ENCODE measurements at regions not wholly inside any gene's neighbourhood (a gene's known extent, or its start where the extent isn't known, plus 50 kb on each side); places are given as distances from the start of the nearest gene placed in this dataset.

DNA sequence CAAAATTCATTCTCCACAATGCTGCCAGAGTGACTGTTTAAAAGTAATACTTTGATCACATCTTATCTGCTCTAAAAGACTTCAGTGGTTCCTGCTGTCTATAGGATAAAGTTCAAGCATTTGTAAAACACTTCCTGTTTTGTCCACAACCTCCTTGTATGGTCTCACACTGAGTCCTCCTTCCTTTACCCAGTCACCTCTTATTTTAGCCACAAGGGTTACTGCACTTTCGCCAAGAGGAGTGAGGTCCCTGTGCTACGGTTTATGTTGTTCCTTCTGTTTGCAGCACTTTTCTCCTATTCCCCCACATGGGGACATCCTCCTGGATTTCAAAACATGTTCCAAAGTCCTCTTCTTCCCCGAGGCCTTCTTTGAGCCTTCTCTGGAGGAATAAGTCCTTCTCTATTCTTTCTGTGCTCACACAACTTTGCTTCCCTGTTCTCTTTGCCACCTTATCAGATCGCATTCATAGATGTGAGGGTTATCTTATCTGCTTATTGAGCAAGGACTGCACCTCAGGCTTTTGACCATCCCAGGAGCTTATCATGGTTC is 112.2 kb upstream of the NABP1 start:
- DNase-seq, result no peak

DNA sequence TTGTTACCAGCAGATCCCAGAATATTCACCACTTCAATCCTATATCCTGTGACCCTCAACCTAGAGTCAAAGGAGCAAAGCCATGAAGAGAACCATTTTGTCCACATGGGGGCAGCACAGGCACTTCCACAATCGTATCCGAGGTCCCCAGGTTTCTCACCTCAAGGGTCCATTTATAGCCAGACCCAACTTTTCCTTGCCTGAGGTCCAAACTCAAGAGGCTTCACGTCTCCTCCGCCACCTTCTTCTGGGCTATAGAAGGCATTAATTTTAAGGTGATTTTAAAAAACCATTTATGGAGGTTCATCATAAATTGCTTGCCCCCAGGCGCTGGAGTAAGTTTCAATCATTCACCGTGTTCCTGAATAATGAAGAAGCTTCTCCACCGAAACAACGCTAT is 111.6 kb upstream of the NABP1 start:
- DNase-seq, result peak; percentile 71

DNA sequence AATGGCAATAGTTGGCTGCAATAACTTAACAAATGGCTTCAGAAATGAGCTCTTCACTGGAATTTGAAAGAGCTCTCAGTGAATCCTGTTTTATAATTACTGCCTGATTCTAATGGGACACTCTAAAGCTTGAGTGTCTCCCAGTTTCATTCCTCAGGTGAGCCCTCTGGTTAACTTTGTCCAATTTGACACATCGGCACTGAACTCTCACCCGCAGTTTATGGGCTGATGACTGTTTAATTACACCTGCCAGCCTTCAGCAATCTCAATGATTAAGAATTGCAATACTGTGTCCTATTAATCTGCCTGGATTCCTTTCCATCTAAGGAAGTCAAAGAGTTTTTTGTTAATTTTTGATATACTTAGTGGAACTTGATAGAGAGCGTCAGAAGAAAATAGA is 110.7 kb upstream of the NABP1 start:
- no peak for DNase-seq

DNA sequence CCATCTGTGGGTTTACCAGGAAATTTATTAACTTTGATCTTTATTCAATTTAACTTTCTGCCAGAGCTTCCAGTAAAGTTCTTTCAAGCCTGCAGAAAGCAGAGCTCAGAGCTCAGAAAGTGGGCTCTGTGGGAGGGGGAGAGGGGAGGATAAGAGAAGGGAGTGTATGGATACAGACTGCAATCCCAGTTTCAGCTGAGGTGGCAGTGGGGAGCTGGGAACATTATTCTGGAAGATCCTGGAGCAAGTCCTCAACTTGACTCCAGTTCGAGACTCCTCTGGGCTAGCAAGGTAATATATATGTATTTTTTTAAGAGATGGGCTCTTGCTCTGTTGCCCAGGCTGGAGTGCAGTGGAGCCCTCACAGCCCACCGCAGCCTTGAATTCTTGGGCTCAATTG is 108.9 kb upstream of the NABP1 start:
- no peak for DNase-seq

DNA sequence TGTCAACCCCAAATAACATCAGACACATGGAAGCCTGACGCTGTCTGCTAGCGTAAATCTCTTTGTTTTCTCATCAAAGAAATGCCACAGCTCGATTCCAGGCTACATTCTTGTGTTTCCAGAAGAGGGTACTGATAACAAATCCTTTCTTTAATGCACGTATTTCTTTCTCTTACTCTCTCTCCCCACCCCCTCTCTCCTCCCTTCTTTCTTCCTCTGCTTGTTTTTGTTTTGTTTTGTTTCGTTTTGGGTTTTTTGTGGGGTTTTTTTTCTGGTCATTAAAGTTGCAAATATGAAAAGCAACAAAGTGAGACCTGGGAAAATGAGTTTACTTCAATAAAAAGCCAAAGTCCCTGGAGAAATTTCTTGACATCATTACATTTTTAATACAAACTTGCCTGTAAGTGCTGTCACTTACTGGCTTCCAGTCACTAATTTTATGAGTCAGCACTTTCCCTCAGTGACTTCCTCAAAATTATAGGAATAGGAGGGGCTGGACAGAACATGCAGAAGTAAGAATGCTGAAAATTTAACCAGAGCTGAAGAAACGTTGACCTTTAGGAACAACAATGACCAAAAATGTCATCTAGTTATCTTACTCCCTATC is 106.7 kb upstream of the NABP1 start:
- no peak for DNase-seq

DNA sequence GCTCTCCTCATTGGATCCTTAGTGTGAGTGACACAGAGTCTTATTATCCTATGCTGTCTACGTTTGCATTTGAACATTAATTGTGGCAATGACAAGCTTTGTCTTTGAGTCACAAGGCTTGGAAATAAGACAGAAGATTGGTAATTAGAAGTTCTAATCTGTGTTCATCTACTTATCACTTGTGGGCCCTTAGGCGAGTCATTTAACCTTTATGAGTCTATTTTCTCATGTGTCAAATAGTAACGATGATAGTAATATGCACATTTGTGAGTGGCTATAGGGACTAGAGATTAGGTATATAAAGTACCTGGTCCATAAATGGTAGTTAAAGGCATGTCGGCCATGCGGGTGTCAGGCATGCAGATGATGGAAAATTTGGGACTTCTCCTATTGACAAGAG is 105.6 kb upstream of the NABP1 start:
- no peak for DNase-seq

DNA sequence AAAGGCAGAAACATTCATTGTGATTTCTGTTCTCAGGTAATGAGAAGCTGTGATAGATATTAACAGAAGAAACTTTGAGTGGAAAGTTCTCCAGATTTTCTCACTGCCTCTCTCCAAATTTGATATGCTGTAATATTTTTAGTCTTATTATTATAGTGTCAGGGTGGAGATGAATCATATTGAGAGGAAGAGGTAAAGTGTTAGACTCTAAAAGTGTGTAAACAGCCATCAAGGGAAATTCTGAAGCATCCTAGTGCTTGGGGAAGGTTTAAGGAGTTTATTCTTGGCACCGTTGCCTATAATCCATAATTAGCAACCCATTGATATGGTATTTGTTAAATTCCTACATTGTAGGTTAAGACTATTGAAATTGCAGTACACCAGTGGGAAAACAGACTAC is 104.7 kb upstream of the NABP1 start:
- DNase-seq, result no peak

DNA sequence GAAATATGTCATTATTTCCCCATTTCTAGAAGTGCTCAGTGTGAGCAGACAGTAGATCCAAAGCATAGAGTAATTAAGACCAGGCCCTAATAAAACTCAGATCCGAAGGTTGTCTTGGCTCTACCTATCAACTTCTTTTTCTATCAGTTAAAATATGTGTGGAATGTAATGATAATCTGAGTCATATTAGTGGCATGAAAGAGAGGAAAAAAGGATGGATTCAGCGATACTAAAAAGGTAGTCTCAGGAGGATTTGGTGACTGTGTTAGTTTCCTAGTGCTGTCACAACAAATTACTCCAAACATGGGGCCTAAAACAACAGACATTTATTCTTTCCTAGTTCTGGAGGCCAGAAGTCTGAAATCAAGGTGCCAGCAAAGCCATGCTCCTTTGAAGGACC is 103.7 kb upstream of the NABP1 start:
- no peak for DNase-seq

DNA sequence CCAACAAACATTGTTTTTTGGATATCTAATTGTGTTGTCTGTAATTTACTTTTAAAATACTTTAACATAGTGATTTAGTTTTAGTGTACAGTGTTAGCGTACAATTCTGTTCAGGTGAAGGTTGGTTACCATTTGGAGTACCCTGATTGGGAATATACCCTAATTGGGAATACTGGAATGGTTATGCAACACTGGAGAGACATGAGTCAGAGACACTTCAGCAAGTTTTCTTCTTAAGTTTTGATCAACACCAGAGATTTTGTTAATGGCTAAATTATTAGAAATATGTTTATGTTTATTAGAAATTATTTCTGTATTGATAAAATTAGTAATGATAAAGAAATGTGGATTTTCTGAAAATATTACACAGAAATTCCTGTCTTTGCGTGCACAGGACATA is 100.3 kb upstream of the NABP1 start:
- no peak for DNase-seq

DNA sequence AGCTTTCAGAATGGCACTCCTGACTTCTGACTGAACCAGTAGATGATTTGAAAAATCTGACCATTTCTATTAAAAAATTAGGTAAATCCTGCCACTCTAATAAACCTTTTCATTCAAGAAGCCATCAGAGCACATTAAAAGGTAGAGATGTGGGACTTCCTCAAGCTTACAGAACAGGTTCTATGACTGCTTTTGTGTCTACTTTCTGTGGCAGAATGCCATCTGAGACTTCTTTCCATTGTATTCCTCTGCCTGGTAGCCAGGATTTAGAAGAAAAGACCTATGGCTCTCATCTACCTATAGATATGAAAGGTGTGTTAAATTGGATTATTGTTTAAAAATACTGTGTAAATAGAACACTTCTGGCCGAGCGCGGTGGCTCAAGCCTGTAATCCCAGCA is 99.9 kb upstream of the NABP1 start:
- DNase-seq, result no peak

DNA sequence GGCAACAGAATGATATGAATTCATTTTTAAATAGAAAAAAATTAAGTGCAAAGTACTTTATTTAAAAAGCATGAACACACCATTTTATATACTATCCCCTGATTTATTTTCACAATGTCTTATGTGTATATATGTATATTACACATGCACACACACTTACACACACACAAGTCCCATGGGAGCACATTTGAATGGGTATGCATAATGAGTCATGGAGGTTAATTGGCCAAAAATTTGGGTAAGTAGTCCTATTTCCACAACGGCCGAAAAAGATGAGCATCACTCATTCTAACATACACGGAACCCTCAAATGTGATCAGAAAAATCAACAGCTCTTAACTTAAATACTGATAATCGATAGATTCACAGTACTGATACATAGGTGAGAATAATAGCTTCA is 97.4 kb upstream of the NABP1 start:
- DNase-seq, result no peak

DNA sequence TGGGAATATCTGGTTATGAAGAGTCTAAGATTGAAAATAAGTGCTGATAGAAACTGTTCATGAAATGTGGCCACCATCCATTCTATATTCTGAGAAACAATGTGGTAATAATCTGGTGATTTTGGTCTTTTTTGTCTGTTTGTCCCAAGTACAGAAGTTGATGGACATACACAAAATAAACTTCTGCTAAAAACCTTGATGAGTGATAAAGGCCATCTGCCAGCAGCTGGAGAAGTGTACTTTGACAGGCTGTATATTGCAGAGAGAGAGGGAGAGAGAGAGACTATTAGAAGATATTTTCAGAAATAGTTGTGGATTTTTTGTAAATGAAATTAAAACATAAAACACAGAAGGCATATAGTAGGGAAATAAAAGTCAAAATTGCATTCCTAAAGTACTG is 96.9 kb upstream of the NABP1 start:
- no peak for DNase-seq

DNA sequence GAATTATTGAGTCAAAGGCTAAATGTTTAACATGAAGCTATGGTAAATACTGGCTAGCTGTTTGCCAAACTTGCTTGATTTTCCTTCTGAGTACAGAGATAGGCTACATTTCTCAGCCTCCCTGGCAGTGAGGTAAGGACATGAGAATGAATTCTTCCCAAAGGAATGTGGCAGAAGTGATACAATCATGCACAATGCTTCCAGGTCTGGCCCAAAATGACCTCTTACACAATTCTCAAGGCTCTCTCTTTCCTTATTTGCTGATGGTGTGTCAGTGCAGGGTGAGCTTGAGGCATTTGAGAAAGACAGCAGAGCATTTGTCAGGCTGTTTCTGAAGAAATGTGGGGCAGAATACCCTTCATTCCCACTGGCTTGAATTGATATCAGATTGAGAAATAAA is 95.6 kb upstream of the NABP1 start:
- no peak for DNase-seq

DNA sequence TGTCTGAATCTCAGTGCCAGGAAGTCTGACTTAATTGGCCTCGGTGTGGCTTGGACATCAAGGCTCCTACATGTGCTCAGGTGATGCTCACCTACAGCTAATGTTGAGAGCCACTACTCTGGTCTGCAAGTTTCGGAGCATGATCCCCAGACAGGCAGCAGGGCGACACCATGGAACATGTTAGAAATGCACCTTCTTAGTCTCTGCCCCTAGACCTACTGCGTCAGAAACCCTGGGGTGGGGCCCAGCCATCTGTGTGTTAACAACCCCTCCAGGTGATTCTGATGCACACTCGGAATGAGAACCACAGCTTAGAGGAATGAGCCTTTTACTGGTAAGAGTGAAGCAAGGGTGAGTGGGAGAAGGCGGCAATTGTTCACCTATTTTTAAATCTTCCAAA is 86.9 kb upstream of the NABP1 start:
- no peak for DNase-seq

DNA sequence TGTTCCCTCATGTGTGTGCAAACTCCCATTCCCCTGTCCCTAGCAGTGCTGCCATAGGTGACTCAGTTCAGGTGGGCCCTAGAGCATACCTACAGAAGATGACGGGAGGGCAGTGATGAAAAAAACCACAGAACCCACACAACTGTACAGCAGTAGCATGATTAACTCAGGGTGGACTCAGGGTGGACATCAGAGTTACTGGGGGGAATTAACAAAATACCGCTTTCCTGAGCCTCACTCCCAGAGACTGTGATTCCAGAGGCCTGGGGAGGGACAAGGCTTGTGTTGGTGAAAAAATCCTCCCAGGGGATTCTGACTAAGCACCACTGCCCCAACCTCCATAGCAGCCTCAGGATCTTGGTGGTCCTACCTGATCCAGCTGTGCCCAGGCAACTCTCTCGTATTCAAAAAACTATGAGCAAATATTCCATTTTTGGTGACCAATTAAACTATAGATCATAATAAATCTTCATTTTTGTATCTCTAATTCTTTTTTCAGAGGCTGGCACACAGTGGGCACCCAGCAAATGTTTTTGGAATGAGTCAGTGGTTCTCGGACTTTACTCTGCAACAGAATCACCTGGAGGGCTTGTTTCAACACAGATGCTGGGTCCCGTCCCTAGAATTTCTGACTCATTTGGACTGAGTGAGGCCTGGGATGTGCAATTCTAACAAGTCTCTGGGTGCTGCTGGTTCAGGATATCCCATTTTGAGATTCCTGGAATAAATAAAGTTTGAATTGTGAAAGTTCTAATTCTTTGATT is 84.1 kb upstream of the NABP1 start:
- DNase-seq, result no peak

DNA sequence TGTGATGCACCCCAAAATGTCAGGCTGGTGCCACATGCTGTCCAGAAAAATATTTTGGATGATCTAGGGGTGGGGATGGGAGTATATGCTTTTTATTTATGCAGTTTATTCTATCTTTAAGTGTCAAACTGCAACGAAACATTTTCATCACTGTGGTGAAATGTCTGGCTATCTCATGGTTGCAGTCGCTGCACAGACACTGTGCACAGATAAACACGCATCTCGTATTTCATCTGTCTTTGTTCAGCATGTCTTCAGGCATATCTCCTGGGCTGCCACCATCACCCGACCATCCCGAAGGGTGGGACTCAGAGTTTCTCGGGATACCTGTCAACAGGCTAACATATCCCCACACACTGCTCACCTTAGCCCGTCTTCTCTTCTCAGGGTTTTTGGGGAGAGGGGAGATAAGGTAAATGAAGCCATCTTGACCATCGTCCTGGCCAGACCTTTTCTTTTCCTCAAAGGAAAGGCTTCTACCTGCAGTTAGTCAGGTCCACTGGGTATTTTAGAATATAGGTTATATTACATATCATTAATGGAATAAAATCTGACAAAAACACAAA is 80.7 kb upstream of the NABP1 start:
- no peak for DNase-seq

DNA sequence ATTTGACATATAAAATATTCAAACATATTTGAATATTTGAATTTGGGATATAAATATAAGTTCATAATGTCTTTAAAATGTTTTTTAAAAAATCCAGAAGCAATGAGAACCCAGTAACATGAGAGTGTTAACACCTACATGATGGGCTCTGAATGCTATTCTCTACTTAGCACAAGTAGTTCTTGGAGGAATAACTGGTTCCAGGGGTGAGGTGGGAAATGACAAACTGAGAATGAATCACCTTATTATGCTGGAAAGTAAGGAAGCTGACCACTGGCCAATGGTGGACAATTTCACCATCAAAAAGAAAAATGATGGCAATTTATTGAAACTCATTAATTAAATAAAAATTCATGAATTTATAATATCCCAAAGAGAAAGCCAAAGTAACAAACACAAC is 79.6 kb upstream of the NABP1 start:
- no peak for DNase-seq

DNA sequence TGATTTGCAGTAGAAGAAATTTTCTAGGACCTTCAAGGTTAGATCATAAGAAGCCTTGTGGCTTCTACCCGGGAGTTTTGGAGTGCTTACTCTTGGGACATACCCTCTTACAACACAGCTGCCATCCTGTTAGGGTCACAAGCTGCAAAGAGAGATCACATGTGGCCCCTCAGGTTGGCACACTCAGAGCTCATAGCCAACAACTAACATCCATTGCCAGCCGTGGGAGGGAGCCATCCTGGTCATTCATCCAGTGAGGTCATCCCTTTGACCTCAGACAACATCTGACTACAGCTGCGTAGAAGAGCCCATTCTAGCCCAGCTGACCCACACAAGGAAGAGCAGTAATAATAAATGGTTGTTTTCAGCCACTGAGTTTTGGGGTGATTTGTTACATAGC is 76.9 kb upstream of the NABP1 start:
- DNase-seq, result no peak

DNA sequence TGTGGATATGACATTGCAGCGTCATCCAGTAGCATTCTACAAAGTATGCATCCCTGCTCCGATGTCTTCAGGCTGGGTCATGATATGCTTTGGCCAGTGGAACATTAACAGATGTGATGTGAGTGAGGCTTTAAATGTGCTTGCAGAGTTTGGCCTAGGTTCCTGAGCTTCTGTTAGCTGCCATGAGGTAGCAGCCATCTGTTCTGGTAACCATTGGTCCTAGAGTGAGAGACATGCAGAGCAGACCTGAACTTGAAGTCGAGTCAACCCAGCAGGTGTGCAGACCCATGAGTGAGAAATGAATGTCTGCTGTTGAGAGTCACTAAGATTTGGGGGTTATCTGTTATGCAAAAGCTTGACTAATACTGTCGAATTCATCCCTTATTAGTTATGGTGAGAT is 73.8 kb upstream of the NABP1 start:
- peak; percentile 57 for DNase-seq

DNA sequence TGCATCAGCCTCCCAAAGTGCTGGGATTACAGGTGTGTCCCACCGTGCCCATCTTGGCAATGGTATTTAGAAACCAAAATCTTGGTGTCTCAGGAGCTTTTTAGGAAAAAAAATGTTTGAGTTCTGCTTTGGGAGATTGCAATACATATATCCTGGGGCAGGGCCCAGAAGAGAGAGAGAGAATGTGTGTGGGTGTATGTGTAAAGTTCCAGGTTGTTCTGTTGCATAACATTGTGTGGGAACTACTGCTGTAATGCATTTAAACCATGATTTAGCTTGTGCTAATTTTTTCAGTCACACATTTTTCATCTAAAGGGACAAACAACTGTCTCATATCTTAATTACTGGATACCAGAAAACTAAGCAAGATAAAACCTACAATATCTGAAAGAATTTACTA is 70.8 kb upstream of the NABP1 start:
- no peak for DNase-seq

DNA sequence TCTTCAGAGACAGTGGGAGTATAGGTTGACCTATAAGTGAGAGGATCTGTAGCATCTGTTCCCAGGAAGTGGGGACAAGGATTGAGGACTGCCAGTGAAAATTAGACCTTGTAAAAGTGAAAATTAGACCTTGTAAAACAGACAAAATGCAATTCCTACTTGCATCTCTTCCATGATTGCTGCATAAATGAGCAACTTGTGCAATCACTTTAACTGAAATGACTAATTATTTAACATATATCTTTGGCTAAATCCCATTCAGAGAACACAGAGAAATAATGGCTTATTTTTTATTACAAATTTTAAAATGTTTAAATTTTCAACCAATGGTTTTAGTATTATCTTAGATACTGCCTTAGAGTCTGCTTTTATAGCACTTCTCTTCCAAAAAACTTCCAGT is 67.2 kb upstream of the NABP1 start:
- no peak for DNase-seq

DNA sequence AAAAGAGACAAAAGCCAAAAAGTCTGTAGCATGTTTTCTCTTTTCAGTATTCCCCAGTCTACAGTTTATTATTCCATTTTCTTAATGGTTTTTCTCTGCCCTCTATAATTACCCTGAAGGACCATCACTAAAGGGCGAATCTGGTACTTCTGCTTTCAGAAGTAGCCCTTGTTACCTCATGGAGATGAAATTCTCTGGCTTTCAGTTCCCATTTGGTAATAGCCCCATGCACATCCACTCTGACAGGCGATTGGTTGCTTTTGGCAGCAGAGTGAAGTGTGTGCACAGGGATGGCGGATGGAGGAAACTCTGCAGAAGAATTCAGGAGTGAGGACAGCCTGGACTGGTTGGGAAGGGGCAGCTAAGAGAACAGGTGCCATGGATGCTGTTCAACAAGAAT is 66.3 kb upstream of the NABP1 start:
- no peak for DNase-seq

DNA sequence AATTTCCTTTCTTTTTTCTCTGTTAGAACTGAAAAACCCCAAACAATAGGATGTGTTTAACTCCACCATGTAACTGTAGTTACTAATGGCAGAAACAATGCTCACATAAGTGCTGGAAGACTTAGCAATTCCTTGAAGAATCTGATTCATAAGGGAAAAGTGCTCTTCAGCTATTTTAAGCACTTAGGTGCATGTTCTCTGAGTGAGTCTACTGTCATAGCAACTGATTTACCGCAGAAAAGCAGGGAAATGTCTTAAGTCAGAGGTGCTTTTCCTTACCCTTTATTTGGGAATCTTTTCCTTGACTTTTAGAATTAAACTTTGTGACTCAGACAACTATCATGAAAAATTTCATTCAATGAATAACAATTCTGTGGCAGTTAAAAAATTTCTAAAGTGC is 65.4 kb upstream of the NABP1 start:
- DNase-seq, result no peak

DNA sequence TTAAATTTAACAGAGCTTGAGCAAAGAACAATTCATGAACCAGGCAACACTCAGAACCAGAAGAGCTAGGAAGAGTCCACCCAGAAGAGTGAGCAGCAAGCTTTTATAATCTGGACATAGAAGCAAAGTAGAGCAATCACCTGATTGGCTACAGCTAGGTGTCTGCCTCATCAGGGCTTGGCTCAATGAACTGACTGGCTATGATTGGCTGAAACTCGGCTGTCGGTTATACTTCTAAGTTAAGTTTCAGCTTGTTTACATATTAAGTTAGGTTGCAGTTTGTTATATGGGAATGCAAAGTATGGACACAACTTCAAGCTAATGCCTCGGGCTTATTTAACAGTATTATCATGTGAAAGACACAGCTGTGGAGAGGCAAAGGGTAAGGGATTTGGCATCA is 63.2 kb upstream of the NABP1 start:
- no peak for DNase-seq

DNA sequence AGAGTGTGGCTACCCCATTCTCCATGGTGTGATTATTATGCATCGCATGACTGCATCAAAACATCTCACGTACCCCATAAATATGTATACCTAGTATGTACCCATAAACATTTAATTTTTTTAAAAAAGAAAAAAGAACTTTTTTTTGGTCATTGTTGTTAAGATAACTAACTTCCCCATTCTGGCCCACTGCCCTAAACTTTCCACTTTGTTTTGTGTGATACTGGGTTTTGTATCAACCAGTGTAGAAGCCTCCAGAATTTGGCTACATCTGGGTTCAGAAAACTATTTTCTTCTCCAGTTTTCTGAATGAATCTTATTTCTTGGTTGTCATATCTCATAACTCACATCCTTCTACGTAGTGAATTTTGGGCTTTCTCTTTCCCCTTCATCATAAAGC is 62.3 kb upstream of the NABP1 start:
- DNase-seq, result no peak
